NT2/D1 (cell line): ENCODE measurements at regions not wholly inside any gene's neighbourhood (a gene's known extent, or its start where the extent isn't known, plus 50 kb on each side); places are given as distances from the start of the nearest gene placed in this dataset.

ENCODE experiments used
- DNase-seq: peaks from one replicate; pipeline ENCODE4 v3.0.0-alpha.2; 2011; ENCODE audit warnings: low read depth, low spot score
- H3K27me3 ChIP-seq: 2 replicates; pipeline ENCODE4 v1.6.0; 2011; ENCODE audit warnings: mild to moderate bottlenecking; ENCODE audit not compliant: insufficient read length, insufficient read depth
- H3K36me3 ChIP-seq: 2 replicates; pipeline ENCODE4 v1.6.1; 2011; ENCODE audit warnings: mild to moderate bottlenecking, low read length, mixed read lengths; ENCODE audit not compliant: insufficient read depth, insufficient read length
- H3K4me1 ChIP-seq: 2 replicates; pipeline ENCODE4 v1.5.1; 2011; ENCODE audit not compliant: insufficient read depth, insufficient read length
- H3K4me3 ChIP-seq: 2 replicates; pipeline ENCODE4 v1.5.1; 2011; ENCODE audit warnings: low read depth; ENCODE audit not compliant: insufficient read length
- H3K9ac ChIP-seq: 2 replicates; pipeline ENCODE4 v1.6.0; 2011; ENCODE audit warnings: low read depth; ENCODE audit not compliant: insufficient read length
- H3K9me3 ChIP-seq: 2 replicates; pipeline ENCODE4 v1.5.1; 2011; ENCODE audit warnings: mild to moderate bottlenecking, low read length; ENCODE audit not compliant: insufficient read depth
- SUZ12 ChIP-seq: IDR thresholded peaks from 2 replicates; pipeline ENCODE4 v1.6.1; 2011; ENCODE audit not compliant: insufficient read length, insufficient read depth; ENCODE audit errors: extremely low read depth
- YY1 ChIP-seq: IDR thresholded peaks from 2 replicates; pipeline ENCODE4 v1.6.1; 2011; ENCODE audit not compliant: insufficient read length, insufficient read depth
- ZNF274 ChIP-seq: IDR thresholded peaks from 2 replicates; pipeline ENCODE4 v1.6.1; 2011; ENCODE audit warnings: mild to moderate bottlenecking, low read depth, low read length

DNA sequence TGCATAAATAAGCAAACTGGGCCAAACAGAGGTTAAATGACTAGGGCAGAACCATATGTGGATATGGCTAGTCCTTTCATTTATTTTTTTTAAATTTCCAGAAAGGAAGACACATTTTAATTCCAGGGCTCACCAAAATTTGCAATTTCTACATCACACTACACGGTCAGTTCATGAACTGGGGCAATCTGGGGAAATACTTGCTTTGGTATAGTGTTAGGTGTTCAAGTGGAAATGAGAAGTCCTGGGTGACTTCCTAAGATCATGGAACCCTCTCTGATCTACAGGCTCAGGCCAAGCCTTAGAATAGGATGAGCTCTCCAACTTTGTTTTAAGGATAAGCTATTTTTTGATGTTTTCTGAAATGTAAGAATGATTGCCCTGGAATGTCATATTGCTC is 128.6 kb upstream of the SPACA1 start:
- H3K9ac ChIP-seq = no peak overlapping the region
- H3K4me1 ChIP-seq = no peaks in the 10 kb centered on the region
- no peak for DNase-seq

GRCh38 chr6:87918461-87918941 is 129.1 kb upstream of the SPACA1 start:
- Histone ChIP-seq H3K36me3 (no peaks in the 10 kb centered on the region), H3K9ac (no peak overlapping the region), H3K4me3 (no peak overlapping the region), H3K27me3 (no peaks in the 10 kb centered on the region), H3K4me1 (no peaks in the 10 kb centered on the region), H3K9me3 (peaks cover 11% of the 10 kb centered on the region; the same call in 1 of the 2 replicates)
- DNase-seq = no peak
- no peak for TF ChIP-seq YY1
- TF ChIP-seq SUZ12 = no peak
- TF ChIP-seq ZNF274 = no peak

More for the DNA sequence above, 128.6 kb upstream of the SPACA1 start:
- no peaks in the 10 kb centered on the region for H3K27me3 ChIP-seq
- H3K36me3 ChIP-seq = no peaks in the 10 kb centered on the region
- no peak overlapping the region for H3K4me3 ChIP-seq
- TF ChIP-seq ZNF274 (no peak), SUZ12 (no peak), YY1 (no peak)
- peaks cover 11% of the 10 kb centered on the region; the same call in 1 of the 2 replicates for H3K9me3 ChIP-seq

DNA sequence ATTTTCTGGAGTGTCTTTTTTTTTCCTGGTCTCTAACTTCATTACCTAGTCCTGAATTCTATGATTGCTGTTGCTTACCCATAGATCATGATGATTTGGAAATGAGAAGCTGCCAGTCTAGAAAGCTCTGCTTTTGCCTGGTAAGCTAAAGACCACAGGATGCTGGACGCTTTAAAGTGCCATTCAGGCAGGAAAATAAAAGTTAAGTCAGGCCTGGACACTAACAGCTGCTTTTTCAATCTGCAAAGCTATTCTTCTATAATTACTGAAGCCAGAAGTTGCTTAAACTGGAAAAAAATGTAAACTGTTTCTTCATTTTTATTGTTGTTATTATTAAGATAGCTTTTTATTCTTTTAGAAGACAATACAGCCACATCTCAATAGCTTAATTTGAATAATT is 129.8 kb upstream of the SPACA1 start:
- no peak overlapping the region for H3K9ac ChIP-seq
- H3K27me3 ChIP-seq = no peaks in the 10 kb centered on the region
- H3K36me3 ChIP-seq = no peaks in the 10 kb centered on the region
- H3K9me3 ChIP-seq = peaks cover 11% of the 10 kb centered on the region; the same call in 1 of the 2 replicates
- TF ChIP-seq ZNF274 (no peak), YY1 (no peak), SUZ12 (no peak)
- DNase-seq = no peak
- no peaks in the 10 kb centered on the region for H3K4me1 ChIP-seq
- H3K4me3 ChIP-seq = no peak overlapping the region

DNA sequence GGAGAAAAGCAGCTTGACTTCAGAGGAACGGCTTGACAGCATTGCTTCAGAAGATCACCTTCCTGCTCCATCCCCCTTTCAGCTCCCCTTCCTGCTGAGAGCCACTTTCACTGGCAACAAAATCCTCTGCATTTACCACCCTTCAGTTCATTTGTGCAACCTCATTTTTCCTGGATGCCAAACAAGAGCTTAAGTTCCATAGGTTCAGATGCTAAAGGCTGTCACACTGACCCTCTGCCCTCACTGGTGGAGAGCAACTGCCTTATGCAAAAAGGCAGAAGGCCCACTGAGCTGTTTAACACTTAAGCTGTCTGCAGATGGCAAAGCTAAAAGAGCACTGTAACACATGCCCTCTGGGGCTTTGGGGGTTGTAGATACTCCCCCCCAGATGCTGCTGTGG is 131.2 kb upstream of the SPACA1 start:
- Histone ChIP-seq H3K4me1 (no peaks in the 10 kb centered on the region), H3K4me3 (no peak overlapping the region), H3K9ac (no peak overlapping the region), H3K9me3 (peaks cover 11% of the 10 kb centered on the region; the same call in 1 of the 2 replicates), H3K27me3 (no peaks in the 10 kb centered on the region), H3K36me3 (no peaks in the 10 kb centered on the region)
- no peak for DNase-seq
- TF ChIP-seq YY1 (no peak), SUZ12 (no peak), ZNF274 (no peak)

- TF ChIP-seq ZNF274 (no peak), YY1 (no peak), SUZ12 (no peak)
- H3K4me3 ChIP-seq = no peak overlapping the region
- H3K9me3 ChIP-seq = peaks cover 11% of the 10 kb centered on the region; the same call in 1 of the 2 replicates
- H3K9ac ChIP-seq = no peak overlapping the region
- H3K36me3 ChIP-seq = no peaks in the 10 kb centered on the region
- no peaks in the 10 kb centered on the region for H3K27me3 ChIP-seq
- H3K4me1 ChIP-seq = no peaks in the 10 kb centered on the region
- no peak for DNase-seq
These were observed 132.8 kb upstream of the SPACA1 start for GRCh38 chr6:87914637-87915395.

DNA sequence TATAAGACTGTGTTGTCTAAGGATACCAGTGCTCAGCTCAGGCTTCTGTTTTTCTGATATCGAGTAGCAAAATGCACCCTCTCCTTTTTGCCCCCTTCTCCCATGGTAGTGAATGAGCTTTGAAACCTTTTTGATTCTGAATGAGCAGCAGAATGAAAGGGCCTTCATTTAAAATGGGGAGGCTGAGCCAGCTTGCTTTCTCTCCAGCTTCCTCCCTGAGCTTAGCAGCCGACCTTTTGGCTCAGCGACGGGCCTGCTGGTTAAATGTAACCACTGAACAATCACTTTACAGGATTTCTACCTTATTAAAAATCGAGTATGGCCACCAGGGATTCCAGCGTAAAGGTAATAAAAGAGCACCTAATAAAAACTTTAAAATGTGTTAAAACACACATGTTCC is 133.7 kb upstream of the SPACA1 start:
- Histone ChIP-seq H3K9me3 (peaks cover 11% of the 10 kb centered on the region; the same call in 1 of the 2 replicates), H3K36me3 (no peaks in the 10 kb centered on the region), H3K27me3 (no peaks in the 10 kb centered on the region), H3K4me1 (no peaks in the 10 kb centered on the region), H3K9ac (no peak overlapping the region), H3K4me3 (no peak overlapping the region)
- no peak for DNase-seq
- no peak for TF ChIP-seq YY1
- no peak for TF ChIP-seq ZNF274
- no peak for TF ChIP-seq SUZ12

- no peak overlapping the region for H3K9ac ChIP-seq
- H3K9me3 ChIP-seq = peaks cover 11% of the 10 kb centered on the region; the same call in 1 of the 2 replicates
- no peaks in the 10 kb centered on the region for H3K27me3 ChIP-seq
- no peak overlapping the region for H3K4me3 ChIP-seq
- no peaks in the 10 kb centered on the region for H3K36me3 ChIP-seq
- TF ChIP-seq YY1 (no peak), SUZ12 (no peak), ZNF274 (no peak)
- no peak for DNase-seq
- no peaks in the 10 kb centered on the region for H3K4me1 ChIP-seq
These were observed 135.5 kb upstream of the SPACA1 start for GRCh38 chr6:87912102-87912501.
